NCI-H460 (cell line): ENCODE measurements at regions not wholly inside any gene's neighbourhood (a gene's known extent, or its start where the extent isn't known, plus 50 kb on each side); places are given as distances from the start of the nearest gene placed in this dataset.

ENCODE experiments used
- DNase-seq: peaks from one replicate; pipeline ENCODE4 v3.0.0-alpha.2; 2016; ENCODE audit warnings: low read depth; ENCODE audit errors: extremely low read depth

- no peak for DNase-seq
Measured at GRCh38 chr2:43039376-43040080, 186.9 kb downstream of the ZFP36L2 start.

GRCh38 chr2:43038696-43039094, 187.7 kb downstream of the ZFP36L2 start:
- DNase-seq: no peak

GRCh38 chr2:43038034-43038695, 188.2 kb downstream of the ZFP36L2 start:
- no peak for DNase-seq

- no peak for DNase-seq
Measured at GRCh38 chr2:43035922-43036321, 190.5 kb downstream of the ZFP36L2 start.

- no peak for DNase-seq
Measured at GRCh38 chr2:43034921-43035320, 191.5 kb downstream of the ZFP36L2 start.

- no peak for DNase-seq
Measured at GRCh38 chr2:43034242-43034619, 192.2 kb downstream of the ZFP36L2 start.

- no peak for DNase-seq
Measured at GRCh38 chr2:43033466-43034241, 192.8 kb downstream of the ZFP36L2 start.

GRCh38 chr2:43033016-43033270, 193.5 kb downstream of the ZFP36L2 start:
- no peak for DNase-seq

- no peak for DNase-seq
Measured at GRCh38 chr2:43032213-43033015, 194.0 kb downstream of the ZFP36L2 start.

- DNase-seq: no peak
Measured at GRCh38 chr2:43031471-43032212, 194.8 kb downstream of the ZFP36L2 start.

- DNase-seq: no peak
Measured at GRCh38 chr2:43030551-43031307, 195.7 kb downstream of the ZFP36L2 start.

GRCh38 chr2:43029186-43029585, 197.2 kb downstream of the ZFP36L2 start:
- DNase-seq: no peak

GRCh38 chr2:43028188-43028587, 198.2 kb downstream of the ZFP36L2 start:
- no peak for DNase-seq

- DNase-seq: no peak
Measured at GRCh38 chr2:43027097-43027873, 199.1 kb downstream of the ZFP36L2 start.

- no peak for DNase-seq
Measured at GRCh38 chr2:43026426-43027096, 199.8 kb downstream of the ZFP36L2 start.

- DNase-seq: no peak
Measured at GRCh38 chr2:43025709-43026295, 200.6 kb downstream of the ZFP36L2 start.

GRCh38 chr2:43024515-43025011, 201.8 kb downstream of the ZFP36L2 start:
- peak; percentile 49 for DNase-seq
